ENCODE measurements at regions not wholly inside any gene's neighbourhood (a gene's known extent, or its start where the extent isn't known, plus 50 kb on each side); places are given as distances from the start of the nearest gene placed in this dataset.

DNA sequence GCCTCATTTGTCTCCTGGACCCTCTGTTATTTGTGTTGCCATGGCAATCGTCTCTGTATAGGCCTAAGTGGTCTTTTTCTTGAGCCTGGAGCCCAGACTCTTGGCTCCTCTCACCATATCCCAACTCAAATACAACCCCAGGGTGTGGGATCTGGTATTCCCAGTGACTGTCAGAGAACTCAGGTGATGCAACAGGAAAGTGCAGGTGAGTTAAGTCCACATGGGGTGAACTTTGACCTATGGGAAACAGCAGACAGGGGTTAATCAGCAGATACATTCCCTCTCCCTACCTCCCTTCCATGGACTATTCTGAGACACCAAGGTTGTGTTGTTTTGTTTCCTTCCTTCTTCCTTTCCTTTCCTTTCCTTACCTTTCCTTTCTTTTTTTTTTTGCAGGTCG is 130.9 kb upstream of the RPS6KA3 start:
- TF ChIP-seq, protein P1, sequence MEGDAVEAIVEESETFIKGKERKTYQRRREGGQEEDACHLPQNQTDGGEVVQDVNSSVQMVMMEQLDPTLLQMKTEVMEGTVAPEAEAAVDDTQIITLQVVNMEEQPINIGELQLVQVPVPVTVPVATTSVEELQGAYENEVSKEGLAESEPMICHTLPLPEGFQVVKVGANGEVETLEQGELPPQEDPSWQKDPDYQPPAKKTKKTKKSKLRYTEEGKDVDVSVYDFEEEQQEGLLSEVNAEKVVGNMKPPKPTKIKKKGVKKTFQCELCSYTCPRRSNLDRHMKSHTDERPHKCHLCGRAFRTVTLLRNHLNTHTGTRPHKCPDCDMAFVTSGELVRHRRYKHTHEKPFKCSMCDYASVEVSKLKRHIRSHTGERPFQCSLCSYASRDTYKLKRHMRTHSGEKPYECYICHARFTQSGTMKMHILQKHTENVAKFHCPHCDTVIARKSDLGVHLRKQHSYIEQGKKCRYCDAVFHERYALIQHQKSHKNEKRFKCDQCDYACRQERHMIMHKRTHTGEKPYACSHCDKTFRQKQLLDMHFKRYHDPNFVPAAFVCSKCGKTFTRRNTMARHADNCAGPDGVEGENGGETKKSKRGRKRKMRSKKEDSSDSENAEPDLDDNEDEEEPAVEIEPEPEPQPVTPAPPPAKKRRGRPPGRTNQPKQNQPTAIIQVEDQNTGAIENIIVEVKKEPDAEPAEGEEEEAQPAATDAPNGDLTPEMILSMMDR (IDR thresholded peaks at IDR 0.05; ENCODE audit: insufficient read depth, low read length, missing control alignments), result no peak
- CTCF ChIA-PET, result no interaction called here
- no peak overlapping the region for H3K4me3 ChIP-seq (ENCODE audit: low read depth, low read length)
- POLR2A ChIA-PET, result no interaction called here
- no peak for DNase-seq (ENCODE audit: low read depth, low spot score)

DNA sequence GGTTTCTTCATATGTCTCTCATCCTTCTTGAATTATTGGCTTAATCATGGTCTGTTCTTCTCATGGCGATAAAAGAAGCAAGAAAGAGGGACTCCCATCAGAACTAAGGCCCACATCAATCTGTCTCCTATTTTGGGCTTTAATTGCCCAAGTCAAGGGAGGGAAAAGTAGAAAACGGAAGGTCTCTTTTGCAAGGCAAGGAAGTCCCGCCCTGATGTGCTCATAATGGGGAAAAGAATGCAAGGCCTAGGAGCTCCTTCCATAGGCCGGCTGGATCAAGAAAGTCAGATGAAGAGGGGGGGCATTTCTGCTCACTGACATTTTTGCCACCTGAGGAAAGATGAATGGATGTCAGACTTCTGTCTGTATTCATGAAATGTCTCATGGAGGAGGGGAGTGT is 127.7 kb upstream of the RPS6KA3 start:
- no peak overlapping the region for H3K4me3 ChIP-seq (ENCODE audit: low read depth, low read length)
- CTCF ChIA-PET, result no interaction called here
- TF ChIP-seq, protein P1 (IDR thresholded peaks at IDR 0.05; ENCODE audit: insufficient read depth, low read length, missing control alignments), result no peak
- POLR2A ChIA-PET, result no interaction called here
- DNase-seq (ENCODE audit: low read depth, low spot score), result no peak

DNA sequence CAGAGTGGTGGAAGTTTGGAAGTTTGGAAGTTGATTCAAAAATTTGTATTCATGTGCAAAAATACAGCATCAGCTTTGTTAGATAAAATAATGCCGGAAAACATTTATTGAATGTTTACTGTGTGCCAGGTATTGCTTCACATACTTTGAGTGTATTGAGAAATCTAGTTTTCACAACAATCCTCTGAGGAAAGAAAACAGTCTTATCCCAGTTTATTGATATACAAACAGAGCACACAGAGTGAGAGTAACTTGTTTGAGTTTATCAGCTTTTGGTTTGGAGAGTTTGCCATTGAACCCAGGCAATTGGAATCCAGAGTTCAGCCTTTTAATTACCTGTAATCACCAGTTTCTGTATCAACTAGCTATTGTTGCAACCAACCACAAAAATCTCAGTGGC is 127.2 kb upstream of the RPS6KA3 start:
- TF ChIP-seq, protein P1 (IDR thresholded peaks at IDR 0.05; ENCODE audit: insufficient read depth, low read length, missing control alignments), result no peak
- H3K4me3 ChIP-seq (ENCODE audit: low read depth, low read length), result no peak overlapping the region
- CTCF ChIA-PET, result no interaction called here
- POLR2A ChIA-PET, result no interaction called here
- DNase-seq (ENCODE audit: low read depth, low spot score), result no peak

DNA sequence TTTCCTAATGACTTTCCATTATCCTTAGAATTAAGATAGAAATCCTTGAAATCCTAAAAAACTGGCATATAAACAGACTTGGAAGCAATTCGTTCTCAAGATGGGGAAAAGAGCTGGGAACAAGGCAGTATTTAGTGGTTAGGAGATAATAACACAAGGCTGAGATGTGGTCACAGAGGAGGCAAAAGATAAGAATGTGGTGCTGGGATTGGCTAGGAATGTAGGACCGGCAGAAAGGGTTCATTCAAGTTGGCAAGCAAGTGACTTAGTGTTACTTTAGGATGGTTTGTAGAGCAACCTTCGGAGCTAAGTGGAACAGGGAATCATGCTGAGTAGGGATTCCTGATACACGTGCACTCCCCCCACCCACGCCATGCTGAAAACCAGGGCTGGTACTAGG is 121.9 kb upstream of the RPS6KA3 start:
- DNase-seq (ENCODE audit: low read depth, low spot score), result no peak
- CTCF ChIA-PET, result no interaction called here
- TF ChIP-seq, protein P1 (IDR thresholded peaks at IDR 0.05; ENCODE audit: insufficient read depth, low read length, missing control alignments), result no peak
- POLR2A ChIA-PET, result no interaction called here
- H3K4me3 ChIP-seq (ENCODE audit: low read depth, low read length), result no peak overlapping the region

DNA sequence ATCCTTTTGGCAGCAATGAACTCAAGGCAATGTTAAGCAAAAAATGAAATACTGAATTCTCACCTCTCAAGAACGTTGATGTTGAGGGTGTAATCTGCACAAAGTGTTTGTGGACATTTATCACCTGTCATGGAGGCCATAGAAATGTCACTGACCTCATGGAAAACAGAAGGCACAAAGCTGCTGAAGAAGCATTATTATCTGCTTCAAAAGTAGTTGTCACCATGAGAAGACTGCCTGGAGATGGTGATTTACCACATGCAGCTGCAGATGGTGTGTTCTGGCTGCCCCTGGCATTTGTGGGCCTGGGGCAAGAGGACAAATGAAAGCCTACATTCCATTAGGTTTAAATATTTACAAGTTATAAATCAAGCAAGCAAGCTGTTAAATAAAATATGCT is 116.8 kb upstream of the RPS6KA3 start:
- DNase-seq (ENCODE audit: low read depth, low spot score), result no peak
- TF ChIP-seq, protein P1 (IDR thresholded peaks at IDR 0.05; ENCODE audit: insufficient read depth, low read length, missing control alignments), result no peak
- H3K4me3 ChIP-seq (ENCODE audit: low read depth, low read length), result no peak overlapping the region
- POLR2A ChIA-PET, result no interaction called here
- CTCF ChIA-PET, result no interaction called here

DNA sequence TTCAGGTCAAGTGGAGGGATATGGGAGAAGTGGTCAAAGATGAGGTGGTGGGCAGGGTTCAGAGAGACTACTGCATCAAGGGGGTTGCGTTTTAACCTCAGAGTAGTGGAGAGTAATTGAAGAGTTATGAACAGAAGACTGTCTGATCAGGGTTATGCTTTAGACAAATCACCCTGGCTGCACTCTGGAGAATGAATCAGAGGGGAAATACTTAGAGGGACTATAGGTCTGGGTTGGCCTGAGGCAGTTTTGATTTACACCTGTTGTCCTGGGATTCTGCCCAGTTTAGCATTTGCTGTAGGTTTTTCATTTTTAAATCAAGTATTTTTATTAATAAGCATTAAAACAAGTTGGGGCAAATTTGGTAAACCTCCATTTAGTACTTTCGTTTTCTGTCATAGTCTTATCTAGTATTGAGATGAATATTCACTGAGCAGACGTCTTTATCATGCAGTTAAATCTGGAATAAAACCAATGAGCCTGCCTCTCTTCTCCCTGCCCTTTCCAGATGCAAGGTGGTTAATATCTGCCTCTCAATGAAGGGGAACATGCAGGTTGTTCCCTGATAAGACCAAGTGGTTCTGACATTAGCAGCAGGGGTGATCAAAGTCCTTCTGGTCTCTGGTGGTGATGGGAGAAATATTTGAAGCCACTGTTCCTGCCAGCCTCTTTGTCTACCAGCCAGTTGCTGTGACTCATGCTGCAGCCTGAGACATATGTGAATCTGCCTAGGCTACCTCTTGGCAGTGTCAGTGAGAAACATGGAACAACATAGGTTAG is 116.0 kb upstream of the RPS6KA3 start:
- TF ChIP-seq, protein P1 (IDR thresholded peaks at IDR 0.05; ENCODE audit: insufficient read depth, low read length, missing control alignments), result no peak

More for the DNA sequence above, 116.0 kb upstream of the RPS6KA3 start:
- POLR2A ChIA-PET, result no interaction called here
- CTCF ChIA-PET, result no interaction called here
- no peak for DNase-seq (ENCODE audit: low read depth, low spot score)
- H3K4me3 ChIP-seq (ENCODE audit: low read depth, low read length), result no peak overlapping the region
